Ishikawa (cell line): ENCODE measurements at regions not wholly inside any gene's neighbourhood (a gene's known extent, or its start where the extent isn't known, plus 50 kb on each side); places are given as distances from the start of the nearest gene placed in this dataset.

Experiments used
- CEBPB ChIP-seq: IDR thresholded peaks from 2 replicates; pipeline ENCODE4 v1.6.1; 2012
- CREB1 ChIP-seq: IDR thresholded peaks from 2 replicates; pipeline ENCODE4 v1.6.1; 2012; ENCODE audit warnings: low read depth
- EGR1 ChIP-seq: IDR thresholded peaks from 2 replicates; pipeline ENCODE4 v1.6.1; 2012
- EP300 ChIP-seq: IDR thresholded peaks from 2 replicates; pipeline ENCODE4 v1.6.1; 2012; ENCODE audit warnings: borderline replicate concordance
- FOXM1 ChIP-seq: IDR thresholded peaks from 2 replicates; pipeline ENCODE4 v1.6.1; 2012; ENCODE audit warnings: low read depth, borderline replicate concordance
- NFIC ChIP-seq: IDR thresholded peaks from 2 replicates; pipeline ENCODE4 v1.6.1; 2012
- RAD21 ChIP-seq: IDR thresholded peaks from 2 replicates; pipeline ENCODE4 v1.6.1; 2012; ENCODE audit warnings: low read depth
- REST ChIP-seq: IDR thresholded peaks from 2 replicates; pipeline ENCODE4 v1.6.1; 2012; ENCODE audit warnings: low read depth, mild to moderate bottlenecking
- TAF1 ChIP-seq: IDR thresholded peaks from 2 replicates; pipeline ENCODE4 v1.6.1; 2012; ENCODE audit warnings: low read depth, mild to moderate bottlenecking
- TCF12 ChIP-seq: IDR thresholded peaks from 2 replicates; pipeline ENCODE4 v1.6.1; 2012; ENCODE audit warnings: low read depth
- TEAD4 ChIP-seq: IDR thresholded peaks from 2 replicates; pipeline ENCODE4 v1.6.1; 2012
- YY1 ChIP-seq: IDR thresholded peaks from 2 replicates; pipeline ENCODE4 v1.6.1; 2012; ENCODE audit warnings: low read depth
- ZBTB7A ChIP-seq: IDR thresholded peaks from 2 replicates; pipeline ENCODE4 v1.6.1; 2012; ENCODE audit warnings: low read depth
- TF ChIP-seq, protein P1 (sequence below): IDR thresholded peaks from 2 replicates; pipeline ENCODE4 v1.6.1; 2012
- TF ChIP-seq, protein P2 (sequence below): IDR thresholded peaks from 2 replicates; pipeline ENCODE4 v1.6.1; 2012

GRCh38 chr10:34957531-34957930, 132.6 kb downstream of the CUL2 start:
- TF ChIP-seq, protein P1, sequence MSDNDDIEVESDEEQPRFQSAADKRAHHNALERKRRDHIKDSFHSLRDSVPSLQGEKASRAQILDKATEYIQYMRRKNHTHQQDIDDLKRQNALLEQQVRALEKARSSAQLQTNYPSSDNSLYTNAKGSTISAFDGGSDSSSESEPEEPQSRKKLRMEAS = no peak
- TF ChIP-seq TAF1 (no peak), EP300 (no peak), ZBTB7A (no peak)

DNA sequence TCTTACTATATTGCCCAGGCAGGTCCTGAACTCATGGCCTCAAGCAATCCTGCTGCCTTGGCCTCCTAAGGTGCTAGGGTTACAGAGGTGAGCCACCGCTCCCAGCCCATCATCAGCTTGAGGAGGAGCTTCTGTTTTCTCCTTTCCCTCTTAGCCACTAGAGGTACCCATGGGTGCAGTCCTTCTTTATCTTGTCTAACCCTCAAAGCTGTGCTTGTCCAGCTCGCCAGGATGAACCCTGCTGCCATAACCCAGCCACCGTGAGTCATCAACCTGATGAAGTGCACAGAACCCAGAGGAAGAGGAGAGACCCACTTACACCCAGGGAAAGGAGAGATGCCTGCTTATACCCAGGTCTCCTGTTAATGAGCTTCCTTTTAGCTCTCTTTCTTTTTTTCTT, 133.4 kb downstream of the CUL2 start:
- TF ChIP-seq FOXM1 = no peak
- no peak for TF ChIP-seq EGR1
- TF ChIP-seq YY1 = no peak
- no peak for TF ChIP-seq CEBPB
- TF ChIP-seq EP300 = no peak
- no peak for TF ChIP-seq NFIC
- no peak for TF ChIP-seq TCF12
- TF ChIP-seq ZBTB7A = no peak
- TF ChIP-seq RAD21 = no peak
- TF ChIP-seq, protein P2, sequence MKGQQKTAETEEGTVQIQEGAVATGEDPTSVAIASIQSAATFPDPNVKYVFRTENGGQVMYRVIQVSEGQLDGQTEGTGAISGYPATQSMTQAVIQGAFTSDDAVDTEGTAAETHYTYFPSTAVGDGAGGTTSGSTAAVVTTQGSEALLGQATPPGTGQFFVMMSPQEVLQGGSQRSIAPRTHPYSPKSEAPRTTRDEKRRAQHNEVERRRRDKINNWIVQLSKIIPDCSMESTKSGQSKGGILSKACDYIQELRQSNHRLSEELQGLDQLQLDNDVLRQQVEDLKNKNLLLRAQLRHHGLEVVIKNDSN = no peak
- TF ChIP-seq, protein P1 = no peak
- TF ChIP-seq TEAD4 = no peak
- no peak for TF ChIP-seq CREB1
- TF ChIP-seq TAF1 = no peak
- no peak for TF ChIP-seq REST

DNA sequence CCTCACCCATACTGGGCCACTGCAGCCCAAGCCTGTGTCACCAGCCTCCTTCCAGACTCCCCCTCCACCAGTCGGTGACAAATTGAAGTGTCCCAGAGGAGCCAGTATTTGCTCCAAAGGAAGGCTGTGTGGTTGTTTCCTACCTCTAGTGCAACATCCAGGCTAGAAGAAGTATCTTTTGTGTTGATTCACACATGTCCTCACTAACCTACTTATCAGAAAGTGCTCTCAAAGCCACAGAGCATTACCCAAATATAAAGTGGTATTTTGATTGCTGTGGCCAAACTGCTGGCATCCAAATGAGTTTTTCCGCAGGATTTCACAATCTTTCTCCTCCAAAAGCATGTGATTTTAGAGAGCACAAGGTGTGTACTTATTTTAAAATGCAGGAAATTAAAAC, 134.8 kb downstream of the CUL2 start:
- TF ChIP-seq TAF1 (no peak), CEBPB (peak; percentile 18; the same call in 1 of the 2 replicates)

GRCh38 chr10:34954142-34954541, 136.0 kb downstream of the CUL2 start:
- TF ChIP-seq FOXM1 (no peak), CREB1 (no peak), CEBPB (peak; percentile 18; the same call in 1 of the 2 replicates), EP300 (peak; percentile 61; the same call in 1 of the 2 replicates), TEAD4 (peak; percentile 32; the same call in 1 of the 2 replicates), RAD21 (peak; percentile 22; the same call in 1 of the 2 replicates), YY1 (peak; percentile 80), NFIC (peak; percentile 95), ZBTB7A (no peak), TCF12 (peak; percentile 87)
- TF ChIP-seq, protein P2 = peak; percentile 45; the same call in 1 of the 2 replicates
- TF ChIP-seq, protein P1 = peak; percentile 73; the same call in 1 of the 2 replicates

DNA sequence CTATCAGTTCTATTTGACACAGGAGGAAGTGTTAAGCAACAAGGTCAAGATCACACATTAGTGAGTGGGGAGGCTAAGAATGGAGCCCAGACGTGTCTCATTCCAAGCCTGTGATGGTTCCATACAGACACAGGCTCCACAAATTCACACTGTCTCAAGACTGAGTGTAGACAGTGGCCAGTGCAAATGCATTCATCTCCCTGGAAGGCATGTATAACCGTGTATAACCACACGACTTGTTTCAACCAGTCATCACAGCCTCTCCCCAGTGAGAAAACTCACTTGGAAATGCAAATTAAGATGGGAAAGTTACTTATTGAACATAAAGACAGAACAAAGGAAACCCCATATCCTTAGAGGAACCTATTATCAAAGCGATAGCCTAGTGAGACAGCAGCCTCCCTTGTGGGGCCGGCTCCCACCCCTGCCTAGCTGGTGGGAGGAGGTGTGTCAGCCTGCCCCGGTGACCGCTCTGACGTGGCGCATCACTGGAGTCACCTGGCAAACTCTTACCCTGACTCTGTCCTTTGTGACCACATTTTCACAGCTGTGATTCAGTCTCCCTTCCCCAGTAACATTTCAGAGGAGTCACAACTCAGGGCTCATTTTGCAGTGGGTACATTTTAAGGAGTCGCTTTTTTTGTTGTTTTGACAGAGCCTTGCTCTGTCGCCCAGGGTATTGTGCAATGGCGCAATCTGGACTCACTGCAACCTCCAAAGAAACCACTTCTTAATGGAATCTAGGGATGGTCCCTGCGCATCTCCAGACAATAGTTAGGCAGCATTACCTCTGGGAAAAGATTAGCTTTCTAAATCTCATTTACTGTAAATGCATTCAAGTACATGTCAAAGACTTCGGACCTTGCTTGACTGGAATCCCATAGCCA, 126.6 kb upstream of the PARD3 start:
- TF ChIP-seq FOXM1 = no peak
- TF ChIP-seq, protein P1 = no peak
- TF ChIP-seq YY1 = no peak
- TF ChIP-seq, protein P2 = no peak
- TF ChIP-seq ZBTB7A = no peak
- no peak for TF ChIP-seq REST
- TF ChIP-seq EGR1 = no peak
- TF ChIP-seq TAF1 = no peak
- no peak for TF ChIP-seq TCF12
- no peak for TF ChIP-seq NFIC
- TF ChIP-seq EP300 = no peak
- no peak for TF ChIP-seq TEAD4
- TF ChIP-seq CREB1 = no peak
- no peak for TF ChIP-seq RAD21
- TF ChIP-seq CEBPB = no peak
